Common myeloid progenitor, CD34-positive (primary cell): ENCODE measurements at regions not wholly inside any gene's neighbourhood (a gene's known extent, or its start where the extent isn't known, plus 50 kb on each side); places are given as distances from the start of the nearest gene placed in this dataset.

ENCODE experiments used
- CTCF ChIA-PET: fragments of 350-600 bp; sonication (Branson Sonifier 250); formaldehyde crosslinking; loops from one replicate; lab custom pipeline; 2021; ENCODE audit warnings: antibody characterized with exemption; lab: Charles Lee
- POLR2A ChIA-PET: fragments of 350-600 bp; sonication (Branson Sonifier 250); formaldehyde crosslinking; loops from one replicate; lab custom pipeline; 2021; ENCODE audit warnings: antibody characterized with exemption; lab: Charles Lee
- DNase-seq, 3 donors: peaks; one replicate each; pipeline versions ENCODE4 v3.0.0 to v3.0.0-alpha.2; 2013
- H3K27ac ChIP-seq, 2 experiments: 1 replicate in 1 of 2; 2 replicates in 1 of 2; pipeline ENCODE4 v1.7.0; 2013; ENCODE audit warnings: inconsistent platforms in 2 of 2, low read length in 2 of 2, mild to moderate bottlenecking in 2 of 2, low read depth in 1 of 2, moderate library complexity in 1 of 2; ENCODE audit not compliant: severe bottlenecking in 2 of 2, insufficient read depth in 1 of 2, poor library complexity in 1 of 2
- H3K27me3 ChIP-seq, 5 experiments: replicated peaks in 2 of 5; 1 replicate in 3 of 5; 2 replicates in 2 of 5; pipeline versions ENCODE4 v1.6.1 to v1.7.0; 2013; ENCODE audit warnings: low read length in 4 of 5, mild to moderate bottlenecking in 2 of 5, moderate library complexity in 2 of 5, inconsistent platforms in 1 of 5; ENCODE audit not compliant: insufficient read depth in 5 of 5, control insufficient read depth in 4 of 5
- H3K36me3 ChIP-seq, 4 experiments: 1 replicate in 2 of 4; 2 replicates in 2 of 4; pipeline versions ENCODE4 v1.6.1 to v1.7.0; 2013; ENCODE audit warnings: low read length in 3 of 4, control low read depth in 1 of 4, mild to moderate bottlenecking in 1 of 4; ENCODE audit not compliant: control insufficient read depth in 4 of 4, insufficient read depth in 4 of 4
- H3K4me1 ChIP-seq, 4 experiments: 1 replicate in 3 of 4; 2 replicates in 1 of 4; pipeline versions ENCODE4 v1.6.1 to v1.7.1; 2013; ENCODE audit warnings: low read length in 3 of 4, mild to moderate bottlenecking in 3 of 4, control low read depth in 1 of 4, inconsistent platforms in 1 of 4, moderate library complexity in 1 of 4; ENCODE audit not compliant: control insufficient read depth in 4 of 4, insufficient read depth in 4 of 4; ENCODE audit errors: control extremely low read depth in 1 of 4
- H3K4me3 ChIP-seq, 7 experiments: 1 replicate in 4 of 7; 2 replicates in 3 of 7; pipeline versions ENCODE4 v1.5.1 to v1.7.0; 2013; ENCODE audit warnings: mild to moderate bottlenecking in 7 of 7, low read length in 6 of 7, moderate library complexity in 6 of 7, inconsistent platforms in 2 of 7, low read depth in 2 of 7, control low read depth in 1 of 7; ENCODE audit not compliant: insufficient read depth in 4 of 7, control insufficient read depth in 1 of 7; ENCODE audit errors: extremely low read depth in 1 of 7
- H3K9me3 ChIP-seq, 5 experiments: 1 replicate in 4 of 5; 2 replicates in 1 of 5; pipeline versions ENCODE4 v1.6.1 to v1.7.1; 2013; ENCODE audit warnings: low read length in 4 of 5, mild to moderate bottlenecking in 2 of 5, inconsistent platforms in 1 of 5, low read depth in 1 of 5, moderate library complexity in 1 of 5; ENCODE audit not compliant: control insufficient read depth in 4 of 5, insufficient read depth in 2 of 5; ENCODE audit errors: control extremely low read depth in 1 of 5
- WGBS: methylation state at CpG from one replicate; pipeline ENCODE4 v1.1.5; 2013; ENCODE audit not compliant: insufficient coverage; 5-methylcytosine and 5-hydroxymethylcytosine counted together

GRCh38 chr5:159782197-159782994, 133.9 kb upstream of the ADRA1B start:
- DNase-seq, result no peak
- POLR2A ChIA-PET, result interaction anchor here (1.0 kb wide), 1 partner anchor 47 kb away, joined by 3 read pairs; no protein-coding TSS in a partner anchor
- no peak overlapping the region for H3K27ac ChIP-seq
- H3K36me3 ChIP-seq, result no peaks in the 10 kb centered on the region
- 96% methylated on average over 6 of the region's 9 CpGs for WGBS
- H3K9me3 ChIP-seq, result no peaks in the 10 kb centered on the region
- no peaks in the 10 kb centered on the region for H3K4me1 ChIP-seq
- CTCF ChIA-PET, result interaction anchor here (0.5 to 1.9 kb wide), 4 partner anchors 8 to 23 kb away, joined by 3 to 7 read pairs (median 5); no protein-coding TSS in a partner anchor
- H3K4me3 ChIP-seq, result no peak overlapping the region
- peaks cover 0 to 6% (median 0%) of the 10 kb centered on the region in 5 experiments for H3K27me3 ChIP-seq

GRCh38 chr5:159782995-159783300, 133.3 kb upstream of the ADRA1B start:
- CTCF ChIA-PET, result interaction anchor here (1.6 to 1.9 kb wide), 3 partner anchors 9 to 21 kb away, joined by 5 to 7 read pairs (median 5); no protein-coding TSS in a partner anchor

GRCh38 chr5:159783726-159784247, 132.5 kb upstream of the ADRA1B start:
- POLR2A ChIA-PET, result interaction anchor here (0.5 kb wide), 1 partner anchor 177 kb away, joined by 3 read pairs; no protein-coding TSS in a partner anchor
- Histone ChIP-seq H3K4me1 (no peaks in the 10 kb centered on the region), H3K9me3 (no peaks in the 10 kb centered on the region), H3K27ac (no peak overlapping the region), H3K36me3 (no peaks in the 10 kb centered on the region), H3K4me3 (no peak overlapping the region), H3K27me3 (peaks cover 0 to 3% (median 0%) of the 10 kb centered on the region in 5 experiments)
- 100% methylated on average over 3 of the region's 3 CpGs for WGBS
- CTCF ChIA-PET, result no interaction called here
- DNase-seq, result no peak

More at GRCh38 chr5:159782995-159783300, 133.3 kb upstream of the ADRA1B start:
- no peak overlapping the region for H3K27ac ChIP-seq
- H3K9me3 ChIP-seq, result no peaks in the 10 kb centered on the region
- H3K4me3 ChIP-seq, result no peak overlapping the region
- no peaks in the 10 kb centered on the region for H3K36me3 ChIP-seq
- POLR2A ChIA-PET, result interaction anchor here (1.0 kb wide), 1 partner anchor 48 kb away, joined by 3 read pairs; no protein-coding TSS in a partner anchor
- H3K27me3 ChIP-seq, result peaks cover 0 to 3% (median 0%) of the 10 kb centered on the region in 5 experiments
- no peak for DNase-seq
- no CpG with 5 or more reads among the region's 2 CpGs for WGBS
- H3K4me1 ChIP-seq, result no peaks in the 10 kb centered on the region

GRCh38 chr5:159784993-159785392, 131.3 kb upstream of the ADRA1B start:
- DNase-seq, result no peak
- CTCF ChIA-PET, result no interaction called here
- Histone ChIP-seq H3K27ac (no peak overlapping the region), H3K4me3 (no peak overlapping the region), H3K27me3 (peaks cover 0 to 3% (median 0%) of the 10 kb centered on the region in 5 experiments), H3K4me1 (no peaks in the 10 kb centered on the region), H3K36me3 (no peaks in the 10 kb centered on the region), H3K9me3 (no peaks in the 10 kb centered on the region)
- POLR2A ChIA-PET, result no interaction called here

GRCh38 chr5:159785656-159786055, 130.6 kb upstream of the ADRA1B start:
- ChIA-PET POLR2A (no interaction called here), CTCF (no interaction called here)
- Histone ChIP-seq H3K9me3 (no peaks in the 10 kb centered on the region), H3K27me3 (peaks cover 0 to 3% (median 0%) of the 10 kb centered on the region in 5 experiments), H3K4me3 (no peak overlapping the region), H3K36me3 (no peaks in the 10 kb centered on the region), H3K4me1 (no peaks in the 10 kb centered on the region), H3K27ac (no peak overlapping the region)
- no peak for DNase-seq
- WGBS, result 100% methylated on average over 1 of the region's 3 CpGs

- CTCF ChIA-PET, result no interaction called here
- 89% methylated on average over 3 of the region's 3 CpGs for WGBS
Observed at GRCh38 chr5:159786201-159786600, 130.1 kb upstream of the ADRA1B start.

More at GRCh38 chr5:159786201-159786600, 130.1 kb upstream of the ADRA1B start:
- Histone ChIP-seq H3K36me3 (no peaks in the 10 kb centered on the region), H3K4me1 (no peaks in the 10 kb centered on the region), H3K9me3 (no peaks in the 10 kb centered on the region), H3K4me3 (no peak overlapping the region), H3K27ac (no peak overlapping the region), H3K27me3 (peaks cover 0 to 3% (median 0%) of the 10 kb centered on the region in 5 experiments)
- DNase-seq, result no peak
- POLR2A ChIA-PET, result no interaction called here
